Right lung (tissue), 2 donors: ENCODE measurements at regions not wholly inside any gene's neighbourhood (a gene's known extent, or its start where the extent isn't known, plus 50 kb on each side); places are given as distances from the start of the nearest gene placed in this dataset.
A peak's percentile ranks its signal among the peaks of the same experiment; 100 is the strongest.
"Not testable (repeated sequence)": the region's sequence is repeated elsewhere in the genome, so short reads cannot be mapped to it uniquely, and the experiment has no call there.

Experiments
- DNase-seq, 2 donors: peaks; one replicate each; pipeline ENCODE4 v3.0.0-alpha.2; 2013

DNA sequence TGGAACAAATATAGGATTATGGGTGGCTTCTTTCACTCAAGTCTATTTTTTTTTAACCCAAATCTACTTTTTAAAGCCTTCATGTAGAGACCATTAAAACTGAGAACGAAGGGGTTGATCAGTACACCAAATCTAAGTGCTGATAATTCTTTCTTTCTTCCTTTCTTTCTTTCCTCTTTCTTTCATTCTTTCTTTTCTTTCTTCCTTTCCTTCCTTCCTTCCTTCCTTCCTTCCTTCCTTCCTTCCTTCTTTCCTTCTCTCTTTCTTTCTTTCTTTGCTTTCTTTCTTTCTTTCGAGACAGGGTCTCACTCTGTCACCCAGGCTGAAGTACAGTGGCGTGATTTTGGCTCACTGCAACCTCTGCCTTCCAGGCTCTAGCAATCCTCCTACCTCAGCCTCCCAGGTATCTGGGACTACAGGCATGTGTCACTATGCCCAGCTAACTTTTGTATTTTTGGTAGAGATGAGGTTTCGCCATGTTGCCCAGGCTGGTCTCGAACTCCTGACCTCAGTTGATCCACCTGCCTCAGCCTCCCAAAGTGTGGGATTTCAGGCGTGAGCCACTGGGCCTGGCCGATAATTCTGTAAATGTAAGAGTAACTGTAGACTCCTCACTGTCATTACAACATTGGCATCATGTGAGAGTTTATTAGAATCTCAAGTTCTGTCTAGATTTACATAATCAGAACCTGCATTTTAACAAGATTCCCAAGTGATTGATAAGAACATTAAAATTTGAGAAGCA is 236.4 kb downstream of the TFEC start:
- no peak for DNase-seq

DNA sequence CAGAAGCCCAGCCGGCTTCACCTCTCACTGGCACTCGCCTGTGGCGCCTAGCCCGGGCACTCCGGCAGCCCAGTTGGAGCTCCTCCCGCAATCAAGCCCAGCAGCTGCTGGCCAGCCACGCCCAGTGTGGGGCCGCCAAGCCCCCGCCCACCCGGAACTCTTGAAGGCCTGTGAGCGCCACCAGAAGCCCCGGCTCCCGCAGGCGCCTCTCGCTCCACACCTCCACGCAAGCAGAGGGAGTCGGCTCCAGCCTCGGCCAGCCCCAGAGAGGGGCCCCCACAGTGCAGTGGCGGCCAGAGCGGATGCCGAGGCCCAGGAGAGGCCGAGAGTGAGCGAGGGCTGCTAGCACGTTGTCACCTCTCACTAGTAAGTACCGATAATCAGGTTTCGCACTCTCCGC is 240.7 kb downstream of the TFEC start:
- DNase-seq, result no peak

DNA sequence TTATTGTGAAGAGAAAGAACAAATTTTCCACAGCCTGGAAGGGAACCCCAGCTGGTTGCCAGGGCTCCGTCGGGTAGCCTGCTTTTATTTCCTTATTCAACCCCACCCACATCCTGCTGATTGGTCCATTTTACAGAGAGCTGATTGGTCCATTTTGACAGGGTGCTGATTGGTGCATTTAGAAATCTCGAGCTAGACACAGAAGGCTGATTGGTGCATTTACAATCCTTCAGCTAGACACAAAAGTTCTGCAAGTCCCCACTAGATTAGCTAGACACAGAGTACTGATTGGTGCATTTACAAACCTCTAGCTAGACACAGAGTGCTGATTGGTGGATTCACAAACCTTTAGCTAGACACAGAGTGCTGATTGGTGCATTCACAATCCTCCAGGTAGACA is 241.1 kb downstream of the TFEC start:
- not testable (repeated sequence) for DNase-seq

DNA sequence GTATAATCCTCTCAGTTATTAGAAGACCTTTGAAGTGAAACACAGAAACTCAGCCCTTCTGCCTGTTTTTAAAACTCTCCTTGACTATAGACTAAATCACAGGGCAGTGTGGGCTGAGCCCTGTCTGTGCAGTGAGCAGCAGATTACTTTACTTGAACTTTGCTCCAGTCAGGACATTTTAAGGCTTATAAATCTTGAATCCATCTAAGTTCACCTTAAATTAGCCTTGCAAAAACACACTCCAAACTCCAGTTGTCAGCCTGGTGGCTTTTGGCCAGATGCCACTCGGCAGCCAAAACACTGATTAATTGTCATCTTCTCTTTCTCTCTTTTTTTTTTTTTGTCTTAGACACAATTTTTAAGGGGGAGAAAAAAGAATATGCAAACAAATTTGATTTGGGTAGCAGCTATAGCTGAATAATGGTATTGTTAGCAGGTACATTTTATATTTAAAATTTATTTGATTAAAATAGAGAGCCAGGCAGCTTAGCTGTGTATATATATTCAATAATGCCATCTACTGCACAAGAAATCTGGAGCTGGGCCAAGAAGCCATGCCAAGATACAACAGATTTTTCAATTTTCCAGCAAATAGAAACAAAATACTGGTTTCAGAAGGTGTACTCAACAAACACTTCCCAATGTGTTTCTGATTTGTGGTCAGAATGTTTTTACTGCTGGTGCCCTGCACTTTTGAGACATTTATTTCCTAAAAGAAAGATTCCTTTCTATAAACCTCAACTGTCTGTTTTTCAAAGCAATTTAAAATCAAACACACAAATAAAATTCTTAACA is 247.7 kb downstream of the TFEC start:
- peak in 1 of 2 donors; percentile 9 for DNase-seq

DNA sequence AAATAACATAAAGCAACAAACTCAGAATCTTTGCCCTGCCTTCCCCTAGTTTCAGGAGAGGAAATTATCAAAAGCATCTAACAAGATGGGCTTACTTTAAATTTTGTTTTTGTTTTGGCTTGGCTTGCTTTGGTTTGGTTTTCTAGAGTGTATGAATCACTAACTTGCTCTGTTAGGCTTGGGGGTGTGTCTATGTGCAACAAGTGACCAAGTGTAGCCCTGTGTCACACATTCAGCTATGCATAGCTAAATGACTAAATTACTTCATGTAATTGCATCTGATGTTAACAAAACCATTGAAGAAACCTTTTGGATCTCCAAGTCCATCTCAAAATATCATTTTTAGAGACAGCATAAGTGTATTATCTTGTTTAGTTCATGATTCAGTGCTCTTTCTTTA is 251.0 kb downstream of the TFEC start:
- DNase-seq, result no peak

DNA sequence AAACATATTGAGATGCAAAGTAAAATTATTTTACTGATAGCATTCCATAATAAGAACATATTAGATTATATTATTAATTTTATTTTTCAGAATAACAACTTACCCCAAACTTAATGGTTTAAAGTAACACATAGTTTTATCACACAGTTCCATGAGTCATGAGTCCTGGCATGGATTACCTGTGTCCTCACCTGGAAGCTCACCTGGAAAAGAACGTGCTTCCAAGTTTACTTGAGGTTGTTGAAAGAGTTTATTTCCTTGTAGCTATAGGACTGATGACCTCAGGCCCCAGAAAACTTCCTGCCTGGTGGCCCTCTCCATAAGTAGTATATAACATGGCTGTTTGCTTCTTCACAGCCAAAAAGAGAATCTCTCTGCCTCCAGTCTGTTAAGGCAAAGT is 254.6 kb downstream of the TFEC start:
- no peak for DNase-seq

DNA sequence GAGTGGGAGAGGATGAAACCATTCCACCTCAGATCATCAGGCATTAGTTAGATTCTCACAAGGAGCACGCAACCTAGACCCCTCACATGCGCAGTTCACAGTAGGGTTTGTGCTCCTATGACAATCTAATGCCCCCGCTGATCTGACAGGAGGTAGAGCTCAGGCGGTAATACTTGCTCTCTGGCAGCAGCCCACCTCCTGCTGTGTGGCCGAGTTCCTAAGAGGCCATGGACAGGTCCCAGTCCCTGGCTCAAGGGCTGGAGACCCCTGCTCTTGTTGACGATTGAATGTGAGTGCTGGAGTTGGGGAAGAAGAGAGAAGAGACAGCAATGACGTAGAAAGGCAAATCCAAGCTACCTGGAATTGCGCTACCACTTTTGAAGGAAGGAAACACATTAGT is 267.2 kb downstream of the TFEC start:
- no peak for DNase-seq

DNA sequence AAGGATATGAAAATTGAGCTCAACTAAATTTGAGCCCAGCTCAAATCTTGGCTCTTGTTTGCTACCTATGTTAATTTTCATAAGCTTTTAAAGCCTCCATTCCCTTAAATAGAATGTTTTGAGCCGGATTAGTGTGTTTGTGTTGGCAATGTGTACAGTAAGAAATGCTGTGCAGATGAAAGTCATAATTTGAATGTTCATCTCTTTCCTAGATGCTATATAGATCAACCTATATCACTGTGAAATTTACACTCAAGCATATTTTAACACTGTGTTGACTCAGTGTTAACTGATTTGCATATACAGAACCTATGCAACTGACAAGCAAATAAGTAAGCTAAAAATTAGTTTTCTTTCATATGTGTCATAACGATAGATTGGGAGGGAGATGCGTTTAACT is 272.5 kb downstream of the TFEC start:
- no peak for DNase-seq

DNA sequence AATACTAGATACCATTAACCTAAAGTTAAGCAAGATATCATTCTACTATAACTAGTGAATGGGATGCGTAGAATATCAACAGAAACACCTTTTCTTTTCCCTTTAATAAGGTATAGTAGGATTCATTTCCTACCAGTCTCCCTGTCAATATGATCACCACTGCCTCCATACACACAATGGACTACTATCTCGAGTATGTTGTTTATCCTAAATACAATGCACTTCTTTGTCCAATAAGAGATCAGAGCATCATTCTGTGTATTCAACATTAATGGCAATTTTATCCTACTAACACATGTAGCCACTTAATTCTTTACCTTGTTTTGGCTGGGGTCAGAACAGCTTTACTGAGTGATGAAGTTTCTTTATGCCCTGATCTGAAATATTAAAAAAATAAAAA is 276.3 kb downstream of the TFEC start:
- DNase-seq, result no peak

DNA sequence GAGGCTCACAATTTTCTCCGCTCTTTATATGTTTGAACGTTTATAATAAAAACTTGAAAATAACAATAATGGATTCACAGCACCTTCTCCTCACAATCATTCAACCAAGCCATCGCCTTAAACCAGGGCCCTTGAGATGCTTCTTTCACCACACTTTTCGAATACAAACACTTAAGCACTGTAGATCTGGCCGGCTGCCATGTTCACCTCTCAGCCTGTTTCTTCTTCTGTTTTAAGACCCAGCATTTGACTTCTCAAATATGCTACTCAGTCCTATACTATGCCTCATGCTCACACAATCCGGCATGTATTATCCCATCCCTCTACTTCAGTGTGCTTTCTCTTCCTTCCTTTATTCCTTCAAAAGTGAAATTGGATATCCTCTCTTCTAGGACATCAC is 280.6 kb downstream of the TFEC start:
- DNase-seq, result peak; percentile 44 to 59

DNA sequence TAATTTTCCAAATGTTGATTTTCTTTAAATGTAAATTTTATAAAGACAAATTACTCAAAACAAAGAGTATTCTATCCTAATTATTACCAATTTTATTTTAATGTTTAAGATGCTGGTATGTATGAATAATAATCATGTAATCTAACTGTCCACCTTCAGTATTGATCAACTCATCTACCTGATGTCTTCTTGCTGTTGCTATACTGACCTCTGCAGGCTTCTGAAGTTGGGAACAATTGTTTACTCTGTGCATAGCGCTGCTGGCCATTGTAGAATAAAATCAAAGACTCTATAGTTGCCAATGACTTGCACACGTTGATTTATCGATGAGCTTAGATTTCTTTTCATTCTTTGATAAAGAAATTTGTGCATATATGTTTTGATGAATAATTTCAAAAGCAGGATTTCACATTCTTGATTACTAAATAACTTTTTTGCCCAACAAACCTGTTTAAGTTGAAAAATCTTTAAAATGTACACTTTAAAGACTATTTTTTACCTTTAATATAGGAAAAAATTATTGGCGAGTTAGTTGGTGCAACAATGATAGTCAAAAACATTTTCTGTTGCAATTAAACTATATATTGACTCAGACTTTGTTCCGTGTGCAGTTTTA is 282.3 kb downstream of the TFEC start:
- no peak for DNase-seq

DNA sequence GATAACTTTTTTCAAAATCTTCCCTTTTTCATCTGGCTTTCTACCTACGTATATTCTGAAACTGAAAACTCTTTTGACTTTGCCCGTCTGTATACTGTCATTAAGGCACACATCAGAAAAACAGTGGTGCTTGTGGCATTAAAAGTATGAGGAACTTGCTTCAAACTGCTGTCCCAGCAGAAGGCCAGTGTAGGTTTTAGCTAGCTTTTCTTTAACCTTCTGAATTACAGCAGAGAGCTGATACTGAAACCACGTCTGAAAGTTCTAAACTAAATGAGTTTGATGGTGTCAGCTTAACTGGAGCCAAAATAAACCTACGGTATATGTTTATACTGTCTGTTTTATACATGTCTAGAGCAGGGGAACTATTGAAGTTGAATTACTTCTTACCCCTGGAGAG is 283.4 kb downstream of the TFEC start:
- no peak for DNase-seq

DNA sequence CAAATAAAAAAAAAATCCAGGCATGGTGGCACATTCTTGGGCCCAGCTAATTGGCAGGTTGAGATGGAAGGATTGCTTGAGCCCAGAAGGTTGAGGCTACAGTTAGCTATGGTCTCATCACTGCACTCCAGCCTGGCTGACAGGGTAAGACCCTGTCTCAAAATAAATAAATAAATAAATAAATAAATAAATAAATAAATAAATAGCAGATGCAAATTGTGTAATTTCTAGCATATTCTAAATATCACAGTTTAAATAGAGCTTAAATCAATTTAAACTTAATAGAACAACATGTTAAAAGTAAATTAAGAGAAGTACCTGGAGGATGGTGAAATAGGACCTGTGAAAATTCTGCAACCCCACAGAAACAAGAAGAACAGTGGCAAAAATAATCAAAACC is 290.5 kb downstream of the TFEC start:
- no peak for DNase-seq

DNA sequence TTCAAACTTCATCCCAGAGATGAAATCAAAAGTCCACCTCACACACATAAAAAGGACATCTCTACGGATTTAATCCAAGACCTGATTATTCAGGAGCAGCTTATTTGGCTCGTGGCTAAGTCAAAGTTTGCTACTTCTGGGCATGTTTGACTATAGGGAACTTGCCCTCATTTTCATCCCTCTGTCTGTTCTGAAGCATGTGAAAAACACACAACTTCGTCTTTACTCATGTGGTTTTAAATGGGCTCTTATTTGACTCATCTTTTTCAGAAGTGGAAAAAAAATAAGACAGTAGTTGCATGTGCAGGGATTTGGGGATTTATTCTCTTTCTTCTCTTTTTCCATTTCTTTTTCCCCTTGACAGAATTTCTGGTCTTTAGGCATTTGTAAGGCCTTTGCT is 295.9 kb downstream of the TFEC start:
- DNase-seq, result no peak

DNA sequence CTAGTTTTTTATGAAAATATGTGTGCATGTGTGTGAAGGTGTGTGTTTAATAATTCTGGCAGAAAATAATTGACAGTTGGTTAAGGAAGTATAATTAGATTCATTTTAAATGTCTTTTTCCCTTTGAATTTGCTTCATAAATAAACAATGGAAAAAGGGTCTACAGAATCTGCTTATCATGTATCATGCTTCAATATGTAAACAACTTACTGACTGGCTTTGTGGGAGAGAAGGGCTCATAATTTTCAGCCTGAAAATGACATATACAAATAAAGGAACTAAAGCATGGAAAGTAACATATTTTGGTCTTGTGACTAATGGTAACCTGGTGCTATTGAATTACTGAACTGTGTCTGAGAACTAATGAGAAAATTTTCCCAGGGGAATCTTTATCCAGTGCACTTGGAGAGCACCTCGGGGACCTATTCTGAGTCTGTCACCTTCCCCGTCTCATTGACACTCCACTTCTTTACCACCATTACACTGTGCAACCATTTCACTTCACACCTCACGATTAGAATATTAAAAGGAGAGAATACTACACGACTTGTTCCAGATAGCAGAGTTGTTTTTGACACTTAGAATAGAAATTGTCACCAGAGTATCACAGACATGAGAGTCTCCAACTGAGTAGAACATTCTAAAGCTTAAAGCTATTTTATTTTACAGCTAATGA is 298.6 kb downstream of the TFEC start:
- no peak for DNase-seq

DNA sequence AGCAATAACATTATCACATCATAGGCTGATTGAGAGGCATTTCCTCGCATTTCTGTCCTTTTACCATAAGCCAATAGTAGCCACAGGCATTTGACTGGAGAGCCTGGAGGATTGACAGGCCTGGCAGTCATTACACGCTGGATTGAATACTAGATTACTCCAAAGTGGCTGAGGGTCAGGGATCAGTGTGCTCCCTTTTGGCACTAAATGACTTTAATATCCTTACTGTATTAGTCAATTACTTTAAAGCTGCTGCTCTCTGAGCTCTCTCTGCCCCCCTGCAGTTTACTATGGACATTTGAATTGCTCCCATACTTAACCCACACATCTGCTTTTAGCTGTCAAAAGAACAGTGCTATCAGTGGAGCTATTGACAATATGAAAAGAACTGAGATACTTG is 302.0 kb downstream of the TFEC start:
- DNase-seq, result no peak

DNA sequence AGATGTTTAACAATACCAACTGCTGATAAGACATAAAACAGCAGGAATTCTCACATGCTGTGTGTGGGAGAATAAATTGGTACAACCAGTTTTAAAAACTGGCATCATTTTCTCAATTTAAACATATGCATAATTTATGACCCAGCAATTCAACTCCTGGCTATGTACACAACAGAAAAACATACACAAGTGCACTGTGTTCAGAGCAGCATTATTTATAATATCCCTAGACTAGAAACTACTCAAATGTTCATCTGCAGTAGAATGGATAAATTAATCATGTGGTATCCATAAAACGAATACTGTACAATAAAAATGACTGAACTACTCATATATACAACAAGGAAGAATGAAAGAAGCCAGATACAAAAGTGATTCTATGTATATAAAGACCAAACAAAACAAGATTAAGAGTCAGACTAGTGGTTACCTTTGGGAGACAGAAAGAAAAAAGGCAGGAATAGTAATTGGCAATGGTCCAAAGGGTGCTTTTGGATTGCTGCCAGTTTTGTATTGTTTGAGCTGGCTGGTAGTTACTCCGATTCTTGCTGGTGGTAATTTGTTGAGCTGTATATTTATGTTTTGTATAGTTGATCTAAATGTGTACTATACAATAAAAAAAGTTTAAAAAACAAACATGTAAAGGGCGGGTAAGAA is 306.0 kb downstream of the TFEC start:
- no peak for DNase-seq

DNA sequence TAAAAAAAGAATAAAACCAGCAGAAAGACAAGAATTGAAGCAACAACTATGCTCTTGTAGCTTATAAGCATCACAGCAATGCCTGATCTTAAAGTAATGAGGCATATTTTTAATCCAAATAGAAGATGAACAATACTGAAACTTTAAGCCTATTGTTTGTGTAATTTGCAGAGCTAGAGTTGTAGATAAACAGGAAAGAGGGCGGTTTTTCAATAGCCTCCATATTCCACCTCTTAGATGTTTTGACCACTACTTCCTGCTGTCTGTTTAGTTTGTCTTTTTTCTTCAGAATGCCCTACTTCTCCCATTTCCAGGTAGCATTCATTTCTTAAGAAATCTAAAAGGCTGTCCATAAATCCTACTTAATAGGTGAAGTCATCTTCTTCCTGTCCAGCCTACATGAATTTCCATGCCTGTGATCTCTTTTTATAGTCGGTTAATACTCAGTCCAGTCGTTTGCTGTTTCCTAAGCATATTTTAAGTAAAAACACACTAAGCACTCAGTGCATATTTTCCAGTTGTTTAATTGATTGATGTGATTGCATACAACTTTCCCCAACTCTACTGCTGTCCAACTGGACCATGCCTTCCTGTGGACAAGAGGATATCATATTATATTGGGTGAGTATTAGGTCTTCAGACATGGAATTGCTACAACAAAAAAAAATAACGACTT is 308.1 kb downstream of the TFEC start:
- DNase-seq, result no peak

DNA sequence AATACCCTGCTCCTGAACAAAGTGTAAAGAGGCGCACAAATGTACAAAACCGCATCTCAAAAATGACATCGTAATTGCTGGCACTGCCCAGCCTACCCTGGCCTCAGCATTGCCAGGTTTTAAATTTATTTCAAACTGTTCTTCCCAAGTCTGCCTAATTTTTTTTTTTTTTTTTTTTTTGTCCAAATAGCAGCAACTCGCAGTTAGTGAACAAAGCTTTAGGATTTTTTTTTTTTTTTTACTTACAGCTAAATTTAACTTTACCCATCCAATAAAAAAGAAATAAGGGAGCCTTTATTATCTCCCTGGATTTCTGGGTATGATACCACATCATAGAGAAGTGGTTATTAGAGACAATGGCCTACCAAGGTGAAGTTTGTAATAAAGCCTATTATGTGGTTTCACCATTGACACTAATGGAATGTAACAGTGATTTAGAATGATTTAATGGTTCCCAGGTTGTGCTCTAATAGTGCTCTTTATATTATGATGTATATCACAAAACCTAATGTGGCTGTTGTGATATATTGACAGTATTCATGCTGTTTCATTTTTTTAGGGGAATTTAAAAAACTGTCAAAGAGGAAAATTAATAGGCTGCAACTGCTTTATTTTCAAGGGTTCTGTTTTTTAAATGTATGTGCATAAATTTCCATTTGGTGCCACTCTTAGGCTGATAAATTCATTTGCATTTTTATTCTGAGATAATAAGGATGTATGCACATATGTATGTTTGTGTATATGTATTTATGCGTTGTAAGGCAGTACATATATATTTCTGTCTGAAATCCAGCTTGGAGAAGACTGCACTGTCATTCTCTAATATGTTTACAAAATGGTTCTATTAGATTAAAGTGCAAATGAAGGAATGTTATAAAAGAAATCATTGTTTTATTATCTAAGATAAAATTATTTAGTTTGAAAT is 309.0 kb downstream of the TFEC start:
- DNase-seq, result no peak

DNA sequence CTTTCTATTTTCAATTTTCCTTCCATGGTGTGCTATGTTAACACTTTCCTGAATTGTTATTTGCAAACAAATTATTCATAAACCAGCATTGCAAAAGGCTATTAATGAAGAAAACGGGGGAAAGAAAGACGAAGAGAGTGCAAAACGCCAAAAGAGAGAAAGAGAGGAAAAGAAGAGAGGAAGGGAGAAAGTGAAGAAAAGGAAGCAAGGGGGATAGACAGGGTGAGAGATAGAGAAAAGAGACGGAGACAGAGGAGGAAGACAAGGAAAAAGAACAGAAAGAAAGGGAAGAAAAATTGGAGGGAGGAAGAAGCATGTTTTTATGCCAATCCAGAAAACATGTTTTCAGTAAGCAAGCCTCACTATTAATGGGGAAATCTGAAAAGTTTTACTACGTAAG is 310.6 kb downstream of the TFEC start:
- DNase-seq, result no peak
